ENCODE measurements at regions not wholly inside any gene's neighbourhood (a gene's known extent, or its start where the extent isn't known, plus 50 kb on each side); places are given as distances from the start of the nearest gene placed in this dataset.
"Not testable (repeated sequence)": the region's sequence is repeated elsewhere in the genome, so short reads cannot be mapped to it uniquely, and the experiment has no call there.

DNA sequence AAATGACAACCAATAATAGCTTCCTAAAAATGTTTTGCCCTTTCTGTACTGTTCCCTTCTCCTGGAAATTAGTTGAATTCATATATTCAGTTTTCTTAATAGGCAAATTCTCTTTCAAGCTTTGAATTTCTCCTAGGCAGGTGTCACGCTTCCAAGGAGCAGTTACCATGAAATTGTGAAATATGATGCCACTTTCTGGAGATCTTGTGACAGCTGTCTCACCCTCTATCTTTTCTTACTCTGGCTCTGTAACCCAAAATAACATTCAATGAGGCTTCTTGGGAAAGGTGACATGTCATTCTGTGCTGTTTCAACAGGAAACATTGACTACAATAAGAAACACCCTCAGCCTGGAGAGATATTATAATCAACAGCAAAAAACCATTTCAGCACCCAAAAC is 80.3 kb upstream of the MRI1 start:
- TF ChIP-seq CTCF (IDR thresholded peaks at IDR 0.05), result no peak
- TF ChIP-seq POLR2A (IDR thresholded peaks at IDR 0.05), result no peak
- TF ChIP-seq POLR2AphosphoS5 (IDR thresholded peaks at IDR 0.05), result no peak
- no peak for TF ChIP-seq EP300 (IDR thresholded peaks at IDR 0.05)
- Histone ChIP-seq H3K36me3 (no peaks in the 10 kb centered on the region), H3K4me1 (peaks cover 6% of the 10 kb centered on the region), H3K27me3 (peaks cover 4% of the 10 kb centered on the region), H3K9me3 (no peaks in the 10 kb centered on the region), H3K4me3 (no peak overlapping the region), H3K27ac (no peak overlapping the region)
- 90% methylated on average over 1 of the region's 1 CpG for WGBS
- DNase-seq (ENCODE audit: low spot score in 2 of 2), result no peak

DNA sequence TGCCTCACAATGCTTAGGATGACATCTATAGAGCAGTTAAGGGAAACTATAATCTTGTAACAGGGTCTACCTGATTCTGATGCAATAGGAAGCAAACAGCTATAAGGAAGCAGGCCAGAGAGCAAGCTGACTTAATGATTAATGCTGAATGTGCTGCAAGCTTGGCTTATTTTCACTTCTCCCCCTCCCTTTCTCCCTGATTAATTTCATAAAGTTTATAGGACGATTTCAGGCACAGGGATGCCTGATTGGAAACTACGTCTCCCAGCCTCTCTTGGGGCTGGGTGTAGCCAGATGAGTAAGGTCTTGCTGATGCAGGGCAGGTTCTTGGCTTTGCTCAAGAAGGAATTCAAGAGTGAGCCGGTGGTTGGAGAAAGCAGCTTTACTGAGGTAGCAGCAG is 82.8 kb upstream of the MRI1 start:
- no peak for DNase-seq (ENCODE audit: low spot score in 2 of 2)
- H3K9me3 ChIP-seq, result no peaks in the 10 kb centered on the region
- peaks cover 6% of the 10 kb centered on the region for H3K4me1 ChIP-seq
- TF ChIP-seq CTCF (IDR thresholded peaks at IDR 0.05), result no peak
- TF ChIP-seq POLR2AphosphoS5 (IDR thresholded peaks at IDR 0.05), result no peak
- TF ChIP-seq EP300 (IDR thresholded peaks at IDR 0.05), result no peak
- no peak for TF ChIP-seq POLR2A (IDR thresholded peaks at IDR 0.05)
- no peaks in the 10 kb centered on the region for H3K36me3 ChIP-seq
- H3K4me3 ChIP-seq, result no peak overlapping the region
- peaks cover 4% of the 10 kb centered on the region for H3K27me3 ChIP-seq
- no peak overlapping the region for H3K27ac ChIP-seq
- 66% methylated on average over 3 of the region's 3 CpGs for WGBS

- not testable (repeated sequence) for H3K27me3 ChIP-seq; H3K4me3 ChIP-seq; DNase-seq (ENCODE audit: low spot score in 2 of 2); H3K27ac ChIP-seq; H3K4me1 ChIP-seq; H3K9me3 ChIP-seq; H3K36me3 ChIP-seq
- 90% methylated on average over 7 of the region's 7 CpGs for WGBS
Measured at GRCh38 chr19:13680708-13681360, 83.5 kb upstream of the MRI1 start.

DNA sequence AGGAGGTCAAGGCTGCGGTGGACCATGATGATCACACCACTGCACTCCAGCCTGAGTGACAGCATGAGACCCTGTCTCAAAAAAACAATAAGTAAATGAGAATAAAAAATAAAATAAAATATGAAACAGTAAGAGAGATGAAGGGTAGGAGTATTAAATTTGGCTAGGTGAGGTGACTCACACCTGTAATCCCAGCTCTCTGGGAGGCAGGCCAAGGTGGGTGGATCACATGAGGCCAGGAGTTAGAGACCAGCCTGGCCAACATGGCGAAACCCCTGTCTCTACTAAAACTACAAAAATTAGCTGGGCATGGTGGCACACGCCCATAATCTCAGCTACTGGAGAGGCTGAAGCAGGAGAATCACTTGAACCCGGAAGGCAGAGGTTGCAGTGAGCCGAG is 87.4 kb upstream of the MRI1 start:
- H3K36me3 ChIP-seq; DNase-seq (ENCODE audit: low spot score in 2 of 2); H3K9me3 ChIP-seq; H3K27me3 ChIP-seq; H3K27ac ChIP-seq; H3K4me1 ChIP-seq; H3K4me3 ChIP-seq: not testable (repeated sequence)
- 81% methylated on average over 5 of the region's 5 CpGs for WGBS

DNA sequence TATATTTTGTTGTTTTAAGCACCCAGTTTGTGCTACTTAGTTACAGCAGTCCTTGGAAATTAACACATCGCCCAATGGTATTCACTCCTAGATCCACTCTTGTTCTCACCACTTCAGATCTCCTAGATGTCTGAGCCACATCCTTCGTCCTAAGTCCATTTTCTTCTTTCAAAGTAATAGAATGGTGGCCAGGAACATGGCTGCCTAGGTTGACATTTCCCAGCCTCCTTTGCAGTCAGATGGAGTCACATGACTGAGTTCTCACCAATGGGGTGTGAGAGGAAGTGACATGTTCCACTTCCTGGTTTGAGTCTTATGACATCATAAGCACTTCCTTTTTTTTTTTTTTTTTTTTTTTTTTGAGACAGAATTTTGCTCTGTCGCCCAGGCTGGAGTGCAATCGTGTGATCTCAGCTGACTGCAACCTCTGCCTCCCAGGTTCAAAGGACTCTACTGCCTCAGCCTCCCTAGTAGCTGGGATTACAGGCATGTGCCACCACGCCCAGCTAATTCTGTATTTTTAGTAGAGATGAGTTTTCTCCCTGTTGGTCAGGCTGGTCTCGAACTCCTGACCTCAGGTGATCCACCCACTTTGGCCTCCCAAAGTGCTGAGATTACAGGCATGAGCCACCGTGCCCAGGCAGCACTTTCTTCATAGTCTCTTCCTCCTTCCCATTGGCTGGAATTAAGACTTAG is 91.7 kb upstream of the MRI1 start:
- not testable (repeated sequence) for H3K4me1 ChIP-seq; H3K4me3 ChIP-seq; H3K36me3 ChIP-seq; DNase-seq (ENCODE audit: low spot score in 2 of 2); H3K27me3 ChIP-seq; H3K27ac ChIP-seq; H3K9me3 ChIP-seq
- 93% methylated on average over 7 of the region's 7 CpGs for WGBS

DNA sequence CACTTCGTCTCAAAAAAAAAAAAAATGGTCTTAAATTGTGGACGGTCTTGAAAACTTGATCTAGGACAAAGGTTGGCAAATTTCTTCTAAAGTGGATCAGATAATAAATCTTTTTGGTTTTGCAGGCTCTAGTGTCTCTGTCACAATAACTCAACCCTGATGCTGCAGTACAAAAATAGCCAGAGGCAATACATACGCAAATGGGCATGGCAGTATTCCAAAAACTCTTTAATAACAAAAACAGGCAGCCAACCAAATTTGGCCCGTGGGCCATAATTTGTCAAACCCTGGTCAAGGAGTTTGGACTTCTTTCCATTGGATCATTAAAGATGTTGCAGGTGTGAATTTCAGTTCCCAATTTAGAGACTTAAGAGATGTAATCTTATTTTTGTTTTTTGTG is 93.5 kb upstream of the MRI1 start:
- H3K27me3 ChIP-seq, result peaks cover 12% of the 10 kb centered on the region
- TF ChIP-seq POLR2A (IDR thresholded peaks at IDR 0.05), result no peak
- no peak for TF ChIP-seq EP300 (IDR thresholded peaks at IDR 0.05)
- no peak for TF ChIP-seq POLR2AphosphoS5 (IDR thresholded peaks at IDR 0.05)
- no peak for TF ChIP-seq CTCF (IDR thresholded peaks at IDR 0.05)
- H3K27ac ChIP-seq, result peak overlapping the region; percentile 69
- no peak for DNase-seq (ENCODE audit: low spot score in 2 of 2)
- H3K36me3 ChIP-seq, result no peaks in the 10 kb centered on the region
- 32% methylated on average over 4 of the region's 4 CpGs for WGBS
- H3K4me3 ChIP-seq, result no peak overlapping the region
- H3K4me1 ChIP-seq, result peaks cover 10% of the 10 kb centered on the region
- H3K9me3 ChIP-seq, result no peaks in the 10 kb centered on the region

Measured in suprapubic skin (tissue), 4 donors.